SK-MEL-5 (cell line): ENCODE measurements at regions not wholly inside any gene's neighbourhood (a gene's known extent, or its start where the extent isn't known, plus 50 kb on each side); places are given as distances from the start of the nearest gene placed in this dataset.

Experiments used
- DNase-seq: peaks from one replicate; pipeline ENCODE4 v3.0.0-alpha.2; 2016; ENCODE audit warnings: low read depth, low spot score
- in situ Hi-C: cut with HindIII; loops from 2 replicates; pipeline ENCODE4 v1.10.0; 2016; ENCODE audit warnings: low sequenced_read_pairs, high pct_unique_total_duplicates, low pct_unique_long_range_greater_than_20kb

- in situ Hi-C loops: no loop called here
- DNase-seq: no peak
Observed at GRCh38 chr6:147141711-147142308, 62.4 kb upstream of the STXBP5 start.

- in situ Hi-C loops: no loop called here
- no peak for DNase-seq
Observed at GRCh38 chr6:147142684-147143245, 61.5 kb upstream of the STXBP5 start.

GRCh38 chr6:147149092-147149491, 55.1 kb upstream of the STXBP5 start:
- in situ Hi-C loops: no loop called here
- DNase-seq: no peak

- in situ Hi-C loops: no loop called here
- no peak for DNase-seq
Observed at GRCh38 chr6:147149826-147150225, 54.4 kb upstream of the STXBP5 start.

GRCh38 chr6:147150293-147150692, 53.9 kb upstream of the STXBP5 start:
- DNase-seq: no peak
- in situ Hi-C loops: no loop called here
